ENCODE measurements at regions not wholly inside any gene's neighbourhood (a gene's known extent, or its start where the extent isn't known, plus 50 kb on each side); places are given as distances from the start of the nearest gene placed in this dataset.

DNA sequence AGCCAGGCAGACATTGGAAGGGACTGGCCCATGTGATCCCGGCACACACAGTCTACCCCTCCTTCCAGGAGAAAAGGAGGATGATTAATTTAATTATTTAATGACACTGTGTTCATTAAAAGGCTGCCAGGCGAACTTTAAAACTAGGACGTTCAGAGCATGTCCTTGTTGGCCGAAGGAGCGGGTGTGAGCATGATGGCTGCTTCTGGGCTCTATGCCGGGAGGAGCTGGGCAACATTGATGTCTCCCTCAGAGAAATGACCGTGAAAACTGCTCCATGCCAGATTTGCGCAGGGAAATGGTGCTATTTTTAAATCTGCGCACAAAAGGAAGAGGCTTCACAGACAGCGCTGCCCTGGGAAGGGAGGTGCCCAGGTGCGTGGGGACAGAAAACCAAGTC, 284.9 kb upstream of the IRX4 start:
- Histone ChIP-seq H3K18ac (ENCODE audit: extremely low read depth, low read length) (no peak overlapping the region), H3K4me1 (replicated peaks in 1 of 4; ENCODE audit: control insufficient read depth in 3 of 4, insufficient read depth in 4 of 4, low read length in 3 of 4) (peaks cover 4 to 30% (median 9%) of the 10 kb centered on the region in 4 experiments), H3K56ac (replicated peaks; ENCODE audit: insufficient read length, low read depth, low read length) (no peak overlapping the region), H3K23me2 (ENCODE audit: low read depth, low read length) (no peaks in the 10 kb centered on the region; the same call in 1 of the 2 replicates), H3K14ac (ENCODE audit: insufficient read length) (no peak overlapping the region), H4K8ac (ENCODE audit: extremely low read depth, insufficient read depth, low read length) (no peak overlapping the region), H4K20me1 (replicated peaks in 1 of 2; ENCODE audit: control insufficient read depth in 1 of 2, insufficient read depth in 2 of 2, low read length in 2 of 2) (no peaks in the 10 kb centered on the region), H3K9me3 (ENCODE audit: insufficient read depth in 2 of 2, low read depth in 1 of 2, low read length in 1 of 2) (no peaks in the 10 kb centered on the region), H3K4ac (replicated peaks; ENCODE audit: insufficient read length, low read depth, low read length) (peak overlapping the region; percentile 34), H2BK120ac (replicated peaks; ENCODE audit: low read depth, low read length) (no peak overlapping the region), H2AFZ (ENCODE audit: low read length) (no peak overlapping the region), H2BK15ac (ENCODE audit: low read length) (no peak overlapping the region), H2BK20ac (ENCODE audit: low read length) (no peak overlapping the region), H3K4me2 (ENCODE audit: insufficient read depth in 1 of 2, low read depth in 2 of 2, low read length in 2 of 2) (no peak overlapping the region), H2BK12ac (ENCODE audit: low read depth, low read length) (no peak overlapping the region), H4K91ac (replicated peaks; ENCODE audit: insufficient read length, low read length) (no peak overlapping the region), H4K5ac (ENCODE audit: insufficient read length, low read depth, low read length) (no peak overlapping the region), H2BK5ac (ENCODE audit: low read depth, low read length) (no peak overlapping the region), H3K79me2 (ENCODE audit: control insufficient read depth in 1 of 2, insufficient read depth in 2 of 2, low read length in 2 of 2) (no peaks in the 10 kb centered on the region), H2AK5ac (ENCODE audit: low read depth, low read length) (no peak overlapping the region), H3K27ac (ENCODE audit: low read depth, low read length) (no peak overlapping the region), H3K36me3 (ENCODE audit: control insufficient read depth in 2 of 4, insufficient read depth in 4 of 4, low read length in 3 of 4) (no peaks in the 10 kb centered on the region), H3K79me1 (ENCODE audit: low read depth, low read length) (no peaks in the 10 kb centered on the region), H3K27me3 (replicated peaks in 1 of 4; ENCODE audit: control insufficient read depth in 3 of 4, extremely low read depth in 1 of 4, insufficient read depth in 3 of 4, low read length in 3 of 4) (no peaks in the 10 kb centered on the region), H3K23ac (ENCODE audit: insufficient read length) (no peak overlapping the region), H3K4me3 (ENCODE audit: extremely low read depth in 1 of 4, insufficient read depth in 2 of 4, low read depth in 3 of 4, low read length in 4 of 4) (no peak overlapping the region), H3K9ac (replicated peaks in 1 of 4; ENCODE audit: extremely low read depth in 1 of 4, low read depth in 3 of 4, low read length in 3 of 4) (no peak overlapping the region)
- TF ChIP-seq EGR1 (IDR thresholded peaks at IDR 0.05; ENCODE audit: borderline replicate concordance, low read depth, low read length) (no peak), TCF12 (IDR thresholded peaks at IDR 0.05; ENCODE audit: low read depth, low read length) (no peak), RNF2 (IDR thresholded peaks at IDR 0.05; ENCODE audit: borderline replicate concordance, low read depth, low read length, missing control alignments, poor library complexity, severe bottlenecking) (no peak), SAP30 (IDR thresholded peaks at IDR 0.05; ENCODE audit: insufficient read depth, insufficient replicate concordance, low read length) (no peak), EZH2 (IDR thresholded peaks at IDR 0.05; ENCODE audit: low read depth, low read length, severe bottlenecking) (no peak), SUZ12 (IDR thresholded peaks at IDR 0.05; ENCODE audit: low read length) (no peak), CBX8 (IDR thresholded peaks at IDR 0.05; ENCODE audit: borderline replicate concordance, low read depth, low read length) (no peak), CHD2 (IDR thresholded peaks at IDR 0.05; ENCODE audit: low read length) (no peak), RAD21 (IDR thresholded peaks at IDR 0.05 in 1 of 2, conservative IDR thresholded peaks at IDR 0.05 in 1 of 2; ENCODE audit: low read depth in 2 of 2, low read length in 2 of 2) (no peak), TAF7 (optimal IDR thresholded peaks at IDR 0.05; ENCODE audit: borderline replicate concordance, low read depth, low read length) (no peak)
- ChIA-PET CTCF (ENCODE audit: partially characterized antibody) (interaction anchor here (0.7 to 1.6 kb wide), 2 partner anchors 8 to 16 kb away, joined by 3 to 7 read pairs; no protein-coding TSS in a partner anchor), POLR2A (ENCODE audit: partially characterized antibody) (no interaction called here)
- DNase-seq (ENCODE audit: low read depth in 1 of 2, low spot score in 2 of 2) (no peak), FAIRE-seq (no peak)
- 93% methylated on average over 11 of the region's 11 CpGs; no CpG with 5 or more reads in 1 of the 2 experiments for WGBS, 2 experiments (ENCODE audit: extremely low coverage in 1 of 2, insufficient coverage in 1 of 2, insufficient read length in 1 of 2, insufficient replicate concordance in 2 of 2, low coverage in 1 of 2, low lambda C conversion rate in 2 of 2, missing lambda C conversion rate in 1 of 2)

Data from H1 (cell line).